SKM-1 (cell line): ENCODE measurements at regions not wholly inside any gene's neighbourhood (a gene's known extent, or its start where the extent isn't known, plus 50 kb on each side); places are given as distances from the start of the nearest gene placed in this dataset.
"Not testable (repeated sequence)": the region's sequence is repeated elsewhere in the genome, so short reads cannot be mapped to it uniquely, and the experiment has no call there.

Experiments used
- DNase-seq: peaks from one replicate; lab custom pipeline; 2025; ENCODE audit not compliant: unreplicated experiment; lab: John Stamatoyannopoulos, UW

DNA sequence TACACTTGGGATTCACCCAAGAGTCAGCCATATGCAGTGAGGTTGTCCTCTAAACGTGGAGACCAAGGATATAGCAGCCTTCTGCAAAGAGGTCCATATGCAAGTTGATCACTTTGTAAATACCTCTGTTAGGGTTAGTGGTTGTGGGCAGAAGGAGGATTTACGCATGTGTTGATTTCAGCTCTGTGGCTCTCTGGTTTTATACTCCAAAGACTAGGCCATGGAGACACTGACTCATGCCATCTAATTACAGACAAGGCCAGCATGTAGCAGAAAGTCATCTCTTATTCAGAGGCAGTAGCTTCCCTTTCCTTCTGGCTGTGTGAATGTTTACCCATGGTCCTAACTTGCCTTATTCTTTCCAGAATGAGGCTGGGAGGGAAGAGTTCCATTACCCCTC, 140.9 kb upstream of the GOLGA6L4 start:
- DNase-seq, result not testable (repeated sequence)

DNA sequence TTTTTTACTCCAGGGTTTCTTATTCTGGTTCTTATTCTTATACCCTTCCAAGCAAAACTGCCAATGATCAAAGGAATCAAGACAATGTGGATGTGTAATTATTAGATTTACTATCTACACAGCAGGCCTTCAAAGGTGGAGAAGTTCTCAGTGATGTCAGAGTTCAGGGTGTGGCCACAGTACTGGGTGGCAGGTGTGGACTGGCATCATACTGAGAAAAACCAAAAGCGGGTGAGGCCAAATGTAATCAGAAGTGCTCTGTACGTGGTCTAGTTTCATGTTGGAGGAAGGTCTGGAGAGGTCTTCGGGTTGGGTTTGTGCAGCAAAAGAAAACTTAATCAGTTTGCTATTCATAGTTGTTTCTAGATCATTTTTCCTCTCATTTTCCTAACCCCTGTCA, 138.5 kb upstream of the GOLGA6L4 start:
- DNase-seq, result not testable (repeated sequence)

DNA sequence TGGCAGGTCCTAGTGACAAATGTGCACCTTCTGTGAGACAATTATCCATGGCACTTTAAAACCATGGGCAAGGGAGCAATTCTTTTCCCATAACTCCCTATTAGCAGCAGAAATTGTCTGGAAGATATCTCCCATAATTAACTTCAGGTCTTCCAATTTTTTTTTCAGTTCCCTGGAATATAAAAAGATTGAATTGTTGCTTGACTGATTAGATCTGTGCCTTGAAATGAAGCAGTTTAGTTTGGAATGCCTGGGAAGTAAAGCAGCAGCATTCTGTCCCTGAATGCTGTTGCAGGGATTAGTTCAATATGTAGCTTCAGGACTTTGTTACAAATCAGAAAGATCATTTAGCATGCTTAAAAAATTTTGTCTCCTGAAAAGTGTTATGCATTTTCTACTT, 137.0 kb upstream of the GOLGA6L4 start:
- DNase-seq, result no peak

GRCh38 chr15:84099181-84099580, 136.4 kb upstream of the GOLGA6L4 start:
- DNase-seq, result peak; percentile 86

- DNase-seq, result no peak
Observed at GRCh38 chr15:84103345-84103744, 132.2 kb upstream of the GOLGA6L4 start.

- no peak for DNase-seq
Observed at GRCh38 chr15:84104853-84105252, 130.7 kb upstream of the GOLGA6L4 start.

DNA sequence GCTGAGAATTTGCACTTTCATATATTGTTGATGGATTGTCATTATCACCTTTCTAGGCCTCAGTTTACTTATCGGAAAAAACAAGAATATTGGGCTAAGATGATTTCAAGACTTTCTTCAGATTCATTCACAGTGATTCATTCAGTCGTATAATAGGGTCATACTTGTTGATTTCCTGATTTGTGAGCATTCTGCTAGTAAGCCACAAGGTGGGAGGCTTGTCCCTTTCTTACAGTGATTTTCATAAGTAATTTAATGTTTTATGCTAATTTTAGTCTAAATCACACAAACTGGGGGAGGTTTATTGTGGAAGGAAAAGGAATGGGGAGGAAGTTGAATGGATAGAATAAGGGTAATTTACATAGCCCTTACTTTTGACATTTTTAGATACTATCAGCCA, 126.8 kb upstream of the GOLGA6L4 start:
- no peak for DNase-seq

GRCh38 chr15:84111575-84111974, 124.0 kb upstream of the GOLGA6L4 start:
- no peak for DNase-seq

DNA sequence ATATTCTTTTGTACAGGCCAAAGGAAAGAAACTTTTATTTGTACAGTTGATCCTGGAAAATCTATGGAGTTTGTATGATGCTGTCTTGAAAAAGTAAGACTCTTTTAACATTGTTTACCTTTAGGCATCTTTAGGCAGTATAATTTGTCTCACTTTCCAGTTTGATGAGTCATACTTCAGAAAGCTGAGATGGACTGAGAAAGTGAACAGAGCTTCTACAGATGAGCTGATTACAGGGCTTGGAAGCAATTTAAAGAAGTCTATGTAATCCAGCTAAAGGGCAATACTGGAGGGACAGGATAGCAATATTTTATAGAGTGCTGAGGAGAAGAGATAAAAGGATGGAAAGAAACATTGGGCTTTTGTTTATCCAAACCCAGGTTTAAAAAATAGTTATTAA, 123.5 kb upstream of the GOLGA6L4 start:
- no peak for DNase-seq

- DNase-seq, result no peak
Observed at GRCh38 chr15:84113919-84114318, 121.7 kb upstream of the GOLGA6L4 start.

- DNase-seq, result not testable (repeated sequence)
Observed at GRCh38 chr15:84114680-84115079, 120.9 kb upstream of the GOLGA6L4 start.

DNA sequence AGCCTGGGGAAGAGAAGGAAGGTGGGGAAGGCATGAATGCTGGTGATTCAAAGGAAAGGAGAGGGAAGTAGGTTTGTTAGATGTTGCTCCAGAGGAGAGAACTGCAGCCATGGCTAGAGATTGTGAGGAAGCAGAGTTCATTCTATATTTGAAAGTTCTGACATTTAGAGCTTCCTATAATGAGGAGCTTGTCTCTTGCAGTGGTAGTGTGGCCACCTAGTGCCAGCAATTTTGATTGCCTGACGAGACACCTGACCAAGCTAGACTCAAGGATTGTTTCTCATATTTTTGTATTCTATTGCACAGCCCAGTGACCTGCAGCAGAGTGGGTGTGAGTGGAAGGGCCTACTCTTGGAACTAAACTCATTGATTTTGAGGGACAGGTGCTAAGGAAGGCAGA, 116.2 kb upstream of the GOLGA6L4 start:
- not testable (repeated sequence) for DNase-seq

- DNase-seq, result not testable (repeated sequence)
Observed at GRCh38 chr15:84120903-84121302, 114.7 kb upstream of the GOLGA6L4 start.

- DNase-seq, result not testable (repeated sequence)
Observed at GRCh38 chr15:84128706-84129105, 106.9 kb upstream of the GOLGA6L4 start.

DNA sequence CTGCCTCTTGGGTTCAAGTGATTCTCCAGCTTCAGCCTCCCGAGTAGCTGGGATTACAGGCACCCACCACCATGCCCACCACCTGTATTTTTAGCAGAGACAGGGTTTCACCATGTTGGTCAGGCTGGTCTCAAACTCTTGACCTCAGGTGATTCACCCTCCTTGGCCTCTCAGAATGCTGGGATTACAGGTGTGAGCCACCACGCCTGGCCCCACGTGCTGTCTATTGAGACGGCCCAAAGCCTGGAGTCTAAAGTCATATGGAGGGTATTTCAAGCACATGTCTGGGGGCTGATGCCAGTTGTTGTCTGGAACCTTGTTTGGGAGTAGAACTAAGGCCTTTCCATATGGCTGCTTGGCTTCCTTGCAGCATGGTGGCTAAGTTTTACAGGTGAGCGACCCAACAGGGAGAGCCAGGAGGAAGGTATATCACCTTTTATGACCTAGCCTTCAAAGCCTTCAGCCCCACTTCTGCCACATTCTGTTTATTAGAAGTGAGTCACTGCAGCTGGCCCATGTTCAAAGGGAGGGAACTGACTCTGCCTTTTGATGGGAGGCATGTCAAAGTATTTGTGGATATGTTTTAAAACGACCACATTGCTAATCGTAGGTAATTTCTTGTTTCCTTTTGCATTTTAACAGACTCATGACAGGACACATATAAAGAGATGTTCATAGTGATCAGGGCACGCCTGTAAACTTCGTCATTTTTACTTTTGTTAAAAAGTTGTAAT, 105.3 kb upstream of the GOLGA6L4 start:
- DNase-seq, result not testable (repeated sequence)

DNA sequence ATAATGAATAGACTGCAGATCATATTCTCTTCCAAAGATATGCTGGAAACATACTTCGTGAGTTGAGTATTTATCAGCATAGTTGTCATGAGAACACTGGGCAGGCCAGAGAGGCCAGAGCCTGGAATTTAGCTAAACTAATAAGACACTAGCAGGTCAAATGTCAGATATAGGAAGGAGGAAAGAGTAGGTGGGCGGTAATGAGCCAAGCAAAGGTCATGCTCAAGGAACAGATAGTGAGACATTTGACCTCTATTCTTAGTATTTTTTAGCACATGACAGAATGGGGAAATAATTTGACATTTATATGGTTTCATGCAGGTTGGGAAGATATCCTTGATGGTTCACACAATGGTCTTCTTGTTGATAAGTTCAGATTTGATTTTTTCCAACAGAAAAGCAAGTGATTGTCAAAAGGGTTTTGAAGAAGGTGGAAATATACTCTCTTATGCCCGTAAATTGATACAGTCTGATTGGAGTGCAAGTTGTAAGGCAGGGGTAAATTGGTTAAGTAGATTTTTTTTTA, 99.6 kb upstream of the GOLGA6L4 start:
- not testable (repeated sequence) for DNase-seq

GRCh38 chr15:84142888-84143337, 92.7 kb upstream of the GOLGA6L4 start:
- peak; percentile 72 for DNase-seq

- DNase-seq, result no peak
Observed at GRCh38 chr15:84143753-84144314, 91.7 kb upstream of the GOLGA6L4 start.

GRCh38 chr15:84144946-84145345, 90.6 kb upstream of the GOLGA6L4 start:
- not testable (repeated sequence) for DNase-seq

DNA sequence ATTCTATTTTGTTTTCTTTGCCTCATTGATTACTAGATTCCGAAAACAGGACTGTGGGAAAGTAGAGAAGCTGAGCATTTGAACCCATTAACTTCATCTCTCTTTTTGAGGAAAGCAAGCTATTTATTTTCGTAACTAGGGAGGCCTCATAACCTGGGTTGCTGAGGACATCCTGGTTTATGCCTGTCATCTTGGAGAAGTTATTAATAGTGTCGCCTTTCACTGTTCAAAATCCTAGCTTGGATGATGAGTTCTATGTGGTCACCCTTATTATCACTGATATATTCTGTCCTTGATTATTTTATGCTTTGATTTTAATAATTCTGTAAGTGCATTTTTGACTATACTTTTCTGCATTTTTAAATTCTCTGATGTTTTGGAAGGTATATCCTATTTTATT, 89.3 kb upstream of the GOLGA6L4 start:
- DNase-seq, result not testable (repeated sequence)

GRCh38 chr15:84147307-84147706, 88.3 kb upstream of the GOLGA6L4 start:
- not testable (repeated sequence) for DNase-seq

DNA sequence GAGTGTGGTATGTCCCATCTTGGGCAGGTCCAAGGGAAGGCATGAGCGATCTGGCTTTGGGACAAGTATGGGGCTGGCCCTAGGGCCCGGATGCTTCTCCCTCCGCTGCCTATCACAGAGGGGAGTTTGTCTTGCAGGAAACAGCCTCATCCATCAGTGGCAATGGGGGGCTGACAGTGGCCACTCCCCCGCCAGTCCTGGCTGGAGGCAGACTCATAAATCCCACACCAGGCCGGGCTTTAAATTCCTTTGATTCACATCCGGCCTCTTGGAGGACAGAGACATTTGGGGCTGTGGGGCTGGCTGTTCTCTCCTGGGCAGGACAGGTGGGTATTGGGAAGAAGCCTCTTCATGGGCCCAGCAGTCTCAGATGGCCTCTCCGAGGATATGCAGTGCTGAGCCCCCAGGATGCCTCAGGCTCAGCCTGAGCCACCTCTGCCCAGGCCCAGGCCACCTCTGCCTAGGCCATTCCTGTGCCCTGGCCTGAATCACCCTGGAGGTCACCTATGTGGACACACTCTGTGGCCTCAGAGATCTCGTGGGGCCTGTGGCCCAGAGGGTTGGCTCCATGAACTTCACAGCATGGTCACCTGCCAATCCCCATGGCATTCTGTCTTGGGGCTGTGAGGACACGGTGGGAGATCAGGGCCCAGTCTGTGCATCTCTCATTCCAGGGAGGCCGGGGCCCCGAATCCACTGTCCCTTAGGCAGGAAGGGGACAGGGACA, 84.2 kb upstream of the GOLGA6L4 start:
- DNase-seq, result no peak
